Neutrophil (primary cell): ENCODE measurements at regions not wholly inside any gene's neighbourhood (a gene's known extent, or its start where the extent isn't known, plus 50 kb on each side); places are given as distances from the start of the nearest gene placed in this dataset.
"Not testable (repeated sequence)": the region's sequence is repeated elsewhere in the genome, so short reads cannot be mapped to it uniquely, and the experiment has no call there.

ENCODE experiments used
- H3K27ac ChIP-seq: fragments of 200-600 bp; sonication (generic); 2 replicates; pipeline ENCODE4 v1.5.1; 2016; ENCODE audit warnings: mild to moderate bottlenecking, moderate library complexity
- H3K27me3 ChIP-seq: fragments of 200-600 bp; sonication (generic); 2 replicates; pipeline ENCODE4 v1.6.0; 2016; ENCODE audit warnings: mild to moderate bottlenecking
- H3K36me3 ChIP-seq: fragments of 200-600 bp; sonication (generic); 2 replicates; pipeline ENCODE4 v1.5.1; 2017
- H3K4me1 ChIP-seq, 2 experiments: fragments of 200-600 bp in 1 of 2; sonication (generic) in 1 of 2; 1 replicate in 1 of 2; 2 replicates in 1 of 2; pipeline versions ENCODE4 v1.5.1 to v1.6.1; 2013 to 2016; ENCODE audit warnings: low read depth in 1 of 2, low read length in 1 of 2, mild to moderate bottlenecking in 1 of 2, moderate library complexity in 1 of 2; ENCODE audit not compliant: control insufficient read depth in 1 of 2, insufficient read depth in 1 of 2
- H3K4me3 ChIP-seq, 2 experiments: fragments of 200-600 bp in 1 of 2; sonication (generic) in 1 of 2; 1 replicate in 1 of 2; 2 replicates in 1 of 2; pipeline ENCODE4 v1.5.1; 2013 to 2016; ENCODE audit warnings: low read depth in 1 of 2, low read length in 1 of 2, mild to moderate bottlenecking in 1 of 2, moderate library complexity in 1 of 2
- H3K9me3 ChIP-seq: fragments of 200-600 bp; sonication (generic); 2 replicates; pipeline ENCODE4 v1.5.1; 2016
- CTCF ChIP-seq: fragments of 200-600 bp; sonication (generic); IDR thresholded peaks from 2 replicates; pipeline ENCODE4 v1.5.1; 2016; ENCODE audit warnings: antibody characterized with exemption

- TF ChIP-seq CTCF: no peak
- Histone ChIP-seq H3K36me3 (no peaks in the 10 kb centered on the region), H3K4me1 (peaks cover 9 to 16% of the 10 kb centered on the region in 2 experiments), H3K27me3 (no peaks in the 10 kb centered on the region), H3K9me3 (no peaks in the 10 kb centered on the region), H3K4me3 (no peak overlapping the region), H3K27ac (peak overlapping the region; percentile 72)
Measured at GRCh38 chr9:36471359-36471758, 71.3 kb upstream of the RNF38 start.

- Histone ChIP-seq H3K4me1 (peaks cover 9 to 16% of the 10 kb centered on the region in 2 experiments), H3K36me3 (no peaks in the 10 kb centered on the region), H3K27ac (peak overlapping the region; percentile 72), H3K4me3 (peak overlapping the region; percentile 23 to 32), H3K27me3 (no peaks in the 10 kb centered on the region), H3K9me3 (no peaks in the 10 kb centered on the region)
- no peak for TF ChIP-seq CTCF
Measured at GRCh38 chr9:36470643-36471290, 70.7 kb upstream of the RNF38 start.

- no peak for TF ChIP-seq CTCF
- no peaks in the 10 kb centered on the region for H3K9me3 ChIP-seq
- no peak overlapping the region for H3K27ac ChIP-seq
- no peak overlapping the region for H3K4me3 ChIP-seq
- H3K27me3 ChIP-seq: no peaks in the 10 kb centered on the region
- H3K4me1 ChIP-seq: peaks cover 4 to 7% of the 10 kb centered on the region in 2 experiments
- no peaks in the 10 kb centered on the region for H3K36me3 ChIP-seq
Measured at GRCh38 chr9:36463467-36463866, 63.4 kb upstream of the RNF38 start.

GRCh38 chr9:36462245-36462644 is 62.2 kb upstream of the RNF38 start:
- Histone ChIP-seq H3K27me3 (no peaks in the 10 kb centered on the region), H3K27ac (no peak overlapping the region), H3K4me1 (peaks cover 10 to 13% of the 10 kb centered on the region in 2 experiments), H3K9me3 (no peaks in the 10 kb centered on the region), H3K36me3 (no peaks in the 10 kb centered on the region), H3K4me3 (no peak overlapping the region)
- no peak for TF ChIP-seq CTCF

- no peaks in the 10 kb centered on the region for H3K27me3 ChIP-seq
- no peak overlapping the region for H3K27ac ChIP-seq
- H3K4me3 ChIP-seq: no peak overlapping the region
- H3K36me3 ChIP-seq: no peaks in the 10 kb centered on the region
- TF ChIP-seq CTCF: no peak
- H3K9me3 ChIP-seq: no peaks in the 10 kb centered on the region
- H3K4me1 ChIP-seq: peaks cover 10 to 13% of the 10 kb centered on the region in 2 experiments
Measured at GRCh38 chr9:36461323-36461722, 61.3 kb upstream of the RNF38 start.

GRCh38 chr9:36458430-36458915 is 58.4 kb upstream of the RNF38 start:
- H3K9me3 ChIP-seq, H3K36me3 ChIP-seq, H3K27me3 ChIP-seq: not testable (repeated sequence)
- Histone ChIP-seq H3K27ac (peak overlapping the region; percentile 51), H3K4me3 (peak overlapping the region in 1 of 2 experiments; percentile 26), H3K4me1 (peaks cover 10 to 13% of the 10 kb centered on the region in 2 experiments)
